HG03060 (cell line): ENCODE measurements at regions not wholly inside any gene's neighbourhood (a gene's known extent, or its start where the extent isn't known, plus 50 kb on each side); places are given as distances from the start of the nearest gene placed in this dataset.

Experiments used
- ATAC-seq: cut with Tn5 transposase; IDR thresholded peaks from one replicate; pipeline ENCODE4 v1.9.1; 2021; ENCODE audit warnings: low read depth, moderate number of reproducible peaks; ENCODE audit not compliant: unreplicated experiment

- ATAC-seq: no peak
Measured at GRCh38 chr3:34988296-34988695, 651.0 kb upstream of the ARPP21 start.

- no peak for ATAC-seq
Measured at GRCh38 chr3:34995796-34996430, 643.4 kb upstream of the ARPP21 start.

- ATAC-seq: no peak
Measured at GRCh38 chr3:34998902-34999301, 640.4 kb upstream of the ARPP21 start.

GRCh38 chr3:35012214-35012613 is 627.1 kb upstream of the ARPP21 start:
- ATAC-seq: no peak

GRCh38 chr3:35028157-35028556 is 611.2 kb upstream of the ARPP21 start:
- no peak for ATAC-seq

GRCh38 chr3:35042210-35042991 is 596.9 kb upstream of the ARPP21 start:
- no peak for ATAC-seq

GRCh38 chr3:35043040-35043439 is 596.3 kb upstream of the ARPP21 start:
- no peak for ATAC-seq

GRCh38 chr3:35044190-35044589 is 595.1 kb upstream of the ARPP21 start:
- ATAC-seq: no peak

GRCh38 chr3:35045118-35045517 is 594.2 kb upstream of the ARPP21 start:
- ATAC-seq: no peak

GRCh38 chr3:35064761-35065160 is 574.6 kb upstream of the ARPP21 start:
- no peak for ATAC-seq

- ATAC-seq: no peak
Measured at GRCh38 chr3:35065891-35066290, 573.4 kb upstream of the ARPP21 start.

- ATAC-seq: no peak
Measured at GRCh38 chr3:35067750-35068149, 571.6 kb upstream of the ARPP21 start.

- ATAC-seq: no peak
Measured at GRCh38 chr3:35070088-35070487, 569.2 kb upstream of the ARPP21 start.

GRCh38 chr3:35071772-35072171 is 567.6 kb upstream of the ARPP21 start:
- no peak for ATAC-seq

- ATAC-seq: no peak
Measured at GRCh38 chr3:35078780-35079179, 560.5 kb upstream of the ARPP21 start.

- no peak for ATAC-seq
Measured at GRCh38 chr3:35079403-35079802, 559.9 kb upstream of the ARPP21 start.

- ATAC-seq: no peak
Measured at GRCh38 chr3:35081899-35082298, 557.4 kb upstream of the ARPP21 start.

GRCh38 chr3:35088943-35089342 is 550.4 kb upstream of the ARPP21 start:
- ATAC-seq: no peak

- no peak for ATAC-seq
Measured at GRCh38 chr3:35114686-35115085, 524.6 kb upstream of the ARPP21 start.

- ATAC-seq: no peak
Measured at GRCh38 chr3:35120026-35120425, 519.3 kb upstream of the ARPP21 start.

- no peak for ATAC-seq
Measured at GRCh38 chr3:35137612-35138011, 501.7 kb upstream of the ARPP21 start.

- no peak for ATAC-seq
Measured at GRCh38 chr3:35141406-35141805, 497.9 kb upstream of the ARPP21 start.
